ENCODE measurements at regions not wholly inside any gene's neighbourhood (a gene's known extent, or its start where the extent isn't known, plus 50 kb on each side); places are given as distances from the start of the nearest gene placed in this dataset.
A peak's percentile ranks its signal among the peaks of the same experiment; 100 is the strongest.
"Not testable (repeated sequence)": the region's sequence is repeated elsewhere in the genome, so short reads cannot be mapped to it uniquely, and the experiment has no call there.

GRCh38 chr17:22704674-22705073 lies 1012.4 kb downstream of the KCNJ18 start:
- H3K4me1 ChIP-seq, result no peaks in the 10 kb centered on the region
- no peak overlapping the region for H3K4me3 ChIP-seq
- peak; percentile 60 to 81; a peak in 4 of 6 replicates for ATAC-seq
- peak in 1 of 2 experiments; percentile 40 for DNase-seq (ENCODE audit: low read depth in 1 of 2, low spot score in 1 of 2)
- TF ChIP-seq SREBF2 (IDR thresholded peaks at IDR 0.05) (no peak), JUNB (IDR thresholded peaks at IDR 0.05) (no peak), HDAC2 (IDR thresholded peaks at IDR 0.05) (no peak), MAFK (IDR thresholded peaks at IDR 0.05; ENCODE audit: partially characterized antibody) (peak; percentile 24), BHLHE40 (IDR thresholded peaks at IDR 0.05; ENCODE audit: low read depth, low read length) (no peak), ZC3H11A (IDR thresholded peaks at IDR 0.05) (no peak), POLR2AphosphoS2 (conservative IDR thresholded peaks at IDR 0.05; ENCODE audit: low read length) (no peak), RAD21 (conservative IDR thresholded peaks at IDR 0.05 in 1 of 2, IDR thresholded peaks at IDR 0.05 in 1 of 2) (peak in 1 of 2 experiments; percentile 22; a peak in 2 of 5 replicates), NPAS2 (CRISPR knock-in tag; IDR thresholded peaks at IDR 0.05; ENCODE audit: borderline replicate concordance) (no peak), RARB (CRISPR knock-in tag; IDR thresholded peaks at IDR 0.05) (no peak), FOSL2 (IDR thresholded peaks at IDR 0.05) (no peak), FOSL2 (CRISPR knock-in tag; IDR thresholded peaks at IDR 0.05) (no peak), NFE2L2 (conservative IDR thresholded peaks at IDR 0.05; ENCODE audit: low read length) (no peak), RFX5 (IDR thresholded peaks at IDR 0.05) (no peak)
- POLR2A ChIA-PET, result no interaction called here
- no peak overlapping the region for H3K4me2 ChIP-seq
- no peak for FAIRE-seq
- H3K9me3 ChIP-seq, result no peaks in the 10 kb centered on the region; the same call in 2 of the 3 replicates
- 14% methylated on average over 4 of the region's 4 CpGs for WGBS (ENCODE audit: missing lambda C conversion rate)
- CTCF ChIA-PET, result interaction anchor here (2.7 kb wide), 1 partner anchor 10 kb away, joined by 19 read pairs; no protein-coding TSS in a partner anchor
- H3K27ac ChIP-seq, result no peak overlapping the region

DNA sequence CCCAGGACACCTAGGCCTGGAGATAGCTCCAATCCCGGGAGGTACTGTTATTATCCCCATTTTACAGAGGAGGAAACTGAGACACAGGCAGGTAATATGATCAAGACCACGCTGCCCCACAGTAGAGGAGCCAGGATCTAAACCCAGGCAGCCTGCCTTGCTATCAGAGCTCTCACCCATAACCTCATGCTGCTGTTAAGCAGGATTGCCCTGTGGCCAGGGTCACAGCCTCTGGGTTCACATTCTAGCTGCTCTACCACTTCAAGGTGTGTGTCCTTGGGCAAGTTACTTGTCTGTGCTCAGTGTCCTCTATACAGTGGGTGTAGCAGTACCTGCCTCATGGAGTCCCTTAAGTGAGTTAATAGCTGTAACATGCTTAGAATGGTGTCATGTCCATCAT lies 1015.3 kb downstream of the KCNJ18 start:
- DNase-seq (ENCODE audit: low read depth in 1 of 2, low spot score in 1 of 2), result no peak

DNA sequence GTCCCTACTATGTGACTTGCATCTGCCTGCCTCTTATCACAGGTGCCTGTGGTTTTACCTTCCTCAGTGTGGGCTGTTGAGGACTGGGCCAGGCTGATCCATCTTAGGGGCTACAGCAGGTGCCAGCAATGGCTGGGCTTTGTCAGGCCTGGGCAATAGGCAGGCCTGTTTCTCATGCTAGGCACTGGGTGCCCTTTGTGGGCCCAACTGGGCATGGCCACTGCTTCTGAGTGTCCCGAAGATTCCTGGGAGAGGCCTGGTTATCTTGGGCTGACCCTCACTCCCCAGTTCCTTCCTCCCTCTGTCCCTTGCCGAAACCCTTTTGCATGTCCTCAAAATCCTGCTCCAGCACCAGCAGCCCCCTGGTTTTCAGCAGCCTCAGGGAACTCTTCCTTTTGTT lies 1024.9 kb downstream of the KCNJ18 start:
- TF ChIP-seq CHD2 (IDR thresholded peaks at IDR 0.05; ENCODE audit: low read length, partially characterized antibody) (no peak), CBX8 (IDR thresholded peaks at IDR 0.05) (no peak)
- POLR2A ChIA-PET, result no interaction called here
- H3K9me3 ChIP-seq, result no peaks in the 10 kb centered on the region; the same call in 1 of the 3 replicates
- no peak for FAIRE-seq
- WGBS (ENCODE audit: missing lambda C conversion rate), result 3% methylated on average over 2 of the region's 2 CpGs
- ATAC-seq, result no peak
- CTCF ChIA-PET, result no interaction called here
- no peak overlapping the region for H3K4me2 ChIP-seq
- H3K4me3 ChIP-seq, result no peak overlapping the region
- H3K4me1 ChIP-seq, result no peaks in the 10 kb centered on the region
- no peak overlapping the region for H3K27ac ChIP-seq
- no peak for DNase-seq (ENCODE audit: low read depth in 1 of 2, low spot score in 1 of 2)

More for the DNA sequence above, 1015.3 kb downstream of the KCNJ18 start:
- H3K9me3 ChIP-seq, result no peaks in the 10 kb centered on the region
- ChIA-PET POLR2A (no interaction called here), CTCF (interaction anchor here (1.2 kb wide), 1 partner anchor 12 kb away, joined by 5 read pairs; no protein-coding TSS in a partner anchor)
- FAIRE-seq, result no peak
- no peak overlapping the region for H3K4me2 ChIP-seq
- no peak overlapping the region for H3K4me3 ChIP-seq
- no peaks in the 10 kb centered on the region for H3K4me1 ChIP-seq
- no peak for ATAC-seq
- TF ChIP-seq NFE2L2 (conservative IDR thresholded peaks at IDR 0.05; ENCODE audit: low read length), result no peak
- no peak for TF ChIP-seq ZC3H11A (IDR thresholded peaks at IDR 0.05)
- no peak for TF ChIP-seq BHLHE40 (IDR thresholded peaks at IDR 0.05; ENCODE audit: low read depth, low read length)
- no peak for TF ChIP-seq JUN (IDR thresholded peaks at IDR 0.05)
- no peak for TF ChIP-seq POLR2AphosphoS2 (conservative IDR thresholded peaks at IDR 0.05; ENCODE audit: low read length)
- TF ChIP-seq, protein P1, sequence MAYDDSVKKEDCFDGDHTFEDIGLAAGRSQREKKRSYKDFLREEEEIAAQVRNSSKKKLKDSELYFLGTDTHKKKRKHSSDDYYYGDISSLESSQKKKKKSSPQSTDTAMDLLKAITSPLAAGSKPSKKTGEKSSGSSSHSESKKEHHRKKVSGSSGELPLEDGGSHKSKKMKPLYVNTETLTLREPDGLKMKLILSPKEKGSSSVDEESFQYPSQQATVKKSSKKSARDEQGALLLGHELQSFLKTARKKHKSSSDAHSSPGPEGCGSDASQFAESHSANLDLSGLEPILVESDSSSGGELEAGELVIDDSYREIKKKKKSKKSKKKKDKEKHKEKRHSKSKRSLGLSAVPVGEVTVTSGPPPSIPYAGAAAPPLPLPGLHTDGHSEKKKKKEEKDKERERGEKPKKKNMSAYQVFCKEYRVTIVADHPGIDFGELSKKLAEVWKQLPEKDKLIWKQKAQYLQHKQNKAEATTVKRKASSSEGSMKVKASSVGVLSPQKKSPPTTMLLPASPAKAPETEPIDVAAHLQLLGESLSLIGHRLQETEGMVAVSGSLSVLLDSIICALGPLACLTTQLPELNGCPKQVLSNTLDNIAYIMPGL (CRISPR knock-in tag; IDR thresholded peaks at IDR 0.05; ENCODE audit: borderline replicate concordance), result no peak
- TF ChIP-seq RARB (CRISPR knock-in tag; IDR thresholded peaks at IDR 0.05), result no peak
- TF ChIP-seq MAFK (IDR thresholded peaks at IDR 0.05; ENCODE audit: partially characterized antibody), result no peak
- TF ChIP-seq POLR2A (IDR thresholded peaks at IDR 0.05; ENCODE audit: low read length), result no peak
- no peak for TF ChIP-seq HES2 (IDR thresholded peaks at IDR 0.05)
- no peak for TF ChIP-seq NPAS2 (CRISPR knock-in tag; IDR thresholded peaks at IDR 0.05; ENCODE audit: borderline replicate concordance)
- 3% methylated on average over 2 of the region's 2 CpGs for WGBS (ENCODE audit: missing lambda C conversion rate)
- no peak overlapping the region for H3K27ac ChIP-seq

- POLR2A ChIA-PET, result no interaction called here
- FAIRE-seq, result no peak
- peaks cover 3% of the 10 kb centered on the region; the same call in 2 of the 3 replicates for H3K9me3 ChIP-seq
Measured at GRCh38 chr17:22718689-22719088, 1026.4 kb downstream of the KCNJ18 start.

GRCh38 chr17:22741066-22741465 lies 1048.7 kb downstream of the KCNJ18 start:
- CTCF ChIA-PET; H3K27ac ChIP-seq; H3K9me3 ChIP-seq; DNase-seq (ENCODE audit: low read depth in 1 of 2, low spot score in 1 of 2); ATAC-seq; FAIRE-seq; H3K4me1 ChIP-seq; POLR2A ChIA-PET; H3K4me2 ChIP-seq; H3K4me3 ChIP-seq: not testable (repeated sequence)
- 61% methylated on average over 10 of the region's 27 CpGs for WGBS (ENCODE audit: missing lambda C conversion rate)

More at GRCh38 chr17:22718689-22719088, 1026.4 kb downstream of the KCNJ18 start:
- no peak for DNase-seq (ENCODE audit: low read depth in 1 of 2, low spot score in 1 of 2)
- no peak for ATAC-seq
- Histone ChIP-seq H3K27ac (no peak overlapping the region), H3K4me3 (no peak overlapping the region), H3K4me1 (no peaks in the 10 kb centered on the region), H3K4me2 (no peak overlapping the region)
- CTCF ChIA-PET, result no interaction called here
- TF ChIP-seq ZFP36 (IDR thresholded peaks at IDR 0.05; ENCODE audit: borderline replicate concordance, partially characterized antibody), result no peak
- 2% methylated on average over 2 of the region's 2 CpGs for WGBS (ENCODE audit: missing lambda C conversion rate)
